IPS-NIHi7 (cell line): ENCODE measurements at regions not wholly inside any gene's neighbourhood (a gene's known extent, or its start where the extent isn't known, plus 50 kb on each side); places are given as distances from the start of the nearest gene placed in this dataset.
"Not testable (repeated sequence)": the region's sequence is repeated elsewhere in the genome, so short reads cannot be mapped to it uniquely, and the experiment has no call there.

Experiments
- DNase-seq: peaks from one replicate; pipeline ENCODE4 v3.0.0; 2012; ENCODE audit warnings: mixed read lengths; ENCODE audit errors: extremely low spot score

DNA sequence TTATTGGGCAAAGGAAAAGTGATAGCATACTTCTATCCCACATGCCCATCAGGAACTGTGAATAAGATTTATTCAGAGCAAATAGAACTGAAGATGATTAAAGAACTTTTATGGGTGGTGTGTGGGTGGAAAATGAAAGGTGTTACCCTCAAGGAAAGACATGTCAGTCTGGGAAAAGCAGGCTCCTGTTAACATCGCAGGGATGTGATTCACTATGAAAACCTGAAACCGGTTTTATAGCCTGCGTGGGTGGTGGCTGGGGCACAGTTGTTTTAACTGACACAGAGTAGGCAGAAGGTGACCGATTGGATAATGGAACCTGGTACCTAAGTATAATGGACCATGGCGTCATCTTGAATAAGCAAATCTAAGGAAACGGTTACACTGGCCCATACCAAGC lies 61.3 kb upstream of the CASK start:
- DNase-seq, result no peak

DNA sequence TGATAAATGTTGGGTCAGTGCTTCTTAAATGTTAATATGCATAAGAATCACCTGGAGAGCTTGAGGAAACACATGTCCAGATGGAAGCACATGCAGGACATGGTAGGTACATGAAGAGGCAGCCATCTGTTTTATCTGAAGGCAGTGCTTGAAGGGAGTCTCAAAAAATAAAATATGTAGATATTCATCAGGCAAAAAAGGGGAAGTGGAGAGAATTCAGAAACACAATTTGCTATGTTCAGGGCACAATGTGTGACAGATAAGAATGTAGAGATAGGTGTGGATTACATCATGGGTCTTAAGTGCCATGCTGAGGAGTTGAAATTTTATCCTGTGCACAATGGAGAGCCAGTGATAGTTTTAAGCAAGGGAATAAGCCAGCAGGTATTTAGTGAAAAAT lies 59.6 kb upstream of the CASK start:
- no peak for DNase-seq

DNA sequence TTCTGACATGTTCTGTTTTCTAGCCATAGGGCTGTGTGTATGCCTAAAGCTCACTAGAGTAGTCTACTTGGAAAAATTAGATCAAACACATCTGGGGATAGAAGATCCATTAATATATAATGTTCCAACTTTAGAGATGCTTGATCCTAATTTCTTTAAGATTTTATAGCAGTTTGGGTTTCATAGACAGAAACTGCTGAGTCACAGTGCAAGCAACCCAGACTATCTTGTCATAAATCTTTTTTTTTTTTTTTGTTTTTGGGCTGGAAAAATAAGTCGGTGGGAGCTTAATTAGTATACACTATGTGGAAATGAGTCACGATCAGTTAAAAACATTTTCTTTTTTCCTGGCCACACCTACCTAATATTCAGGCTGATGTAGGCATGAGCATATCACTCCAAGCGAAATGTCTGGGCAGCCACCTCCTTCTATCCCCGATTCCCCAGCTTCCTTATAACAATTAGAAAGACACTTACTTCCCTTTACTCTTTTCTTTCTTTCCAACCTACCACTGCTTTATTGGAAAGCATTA lies 58.2 kb upstream of the CASK start:
- no peak for DNase-seq

DNA sequence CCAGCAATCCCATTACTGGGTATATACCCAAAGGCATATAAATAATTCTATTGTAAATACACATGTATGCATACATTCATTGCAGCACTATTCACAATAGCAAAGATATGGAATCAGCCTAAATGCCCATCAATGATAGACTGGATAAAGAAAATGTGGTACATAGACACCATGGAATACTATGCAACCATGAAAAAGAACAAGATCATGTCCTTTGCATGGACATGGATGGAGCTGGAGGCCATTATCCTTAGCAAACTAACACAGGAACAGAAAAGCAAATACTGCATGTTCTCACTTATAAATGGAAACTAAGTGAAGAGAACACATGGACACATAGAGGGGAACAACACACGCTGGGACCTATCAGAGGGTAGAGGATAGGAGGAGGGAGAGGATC lies 51.3 kb upstream of the CASK start:
- DNase-seq, result not testable (repeated sequence)

DNA sequence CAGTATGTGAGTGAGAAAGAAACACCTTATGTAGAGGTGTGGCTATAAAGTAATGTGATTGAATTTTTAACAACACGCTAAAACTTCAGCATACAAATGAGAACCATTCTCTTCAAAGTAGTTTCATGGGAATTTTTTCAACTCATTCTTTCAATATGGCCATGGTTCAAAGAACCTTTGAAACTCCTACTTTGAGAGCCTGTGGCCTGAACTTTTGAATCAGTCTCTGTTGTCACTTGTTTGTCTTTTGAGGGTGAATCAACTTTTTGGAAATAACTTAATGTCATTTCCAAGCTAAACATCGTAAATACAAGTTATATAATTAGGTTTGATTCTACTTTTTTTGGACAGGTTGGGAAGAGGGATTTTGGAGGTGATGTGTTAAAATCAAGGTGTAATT lies 49.9 kb upstream of the CASK start:
- DNase-seq, result no peak
